GM12875 (cell line): ENCODE measurements at regions not wholly inside any gene's neighbourhood (a gene's known extent, or its start where the extent isn't known, plus 50 kb on each side); places are given as distances from the start of the nearest gene placed in this dataset.

Experiments
- H3K4me3 ChIP-seq: one replicate; pipeline ENCODE4 v1.5.1; 2011; ENCODE audit warnings: low read depth, low read length, control low read depth
- TF ChIP-seq, protein P1 (sequence below): IDR thresholded peaks from 2 replicates; pipeline ENCODE4 v1.5.1; 2011; ENCODE audit warnings: low read depth, mild to moderate bottlenecking, control low read depth, inconsistent platforms, low read length, moderate library complexity, borderline replicate concordance; ENCODE audit not compliant: insufficient read depth

DNA sequence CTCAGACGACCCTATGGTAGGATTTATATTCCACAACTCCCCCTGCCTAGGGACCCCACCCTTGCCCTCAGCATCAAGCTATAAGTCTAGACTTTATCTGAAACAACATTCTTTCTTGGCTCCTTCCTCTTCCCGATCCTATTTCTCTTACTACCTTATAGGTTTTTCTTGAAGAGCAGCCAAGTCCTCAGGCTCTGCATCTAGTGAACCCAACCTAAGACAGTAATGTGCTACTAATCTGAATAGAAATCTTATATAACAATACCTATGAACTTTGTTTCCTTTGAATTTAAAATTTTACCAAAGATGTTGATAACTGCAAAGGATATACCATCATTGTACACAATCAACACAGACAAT, 96.7 kb upstream of the BMP4 start:
- H3K4me3 ChIP-seq: no peak overlapping the region
- TF ChIP-seq, protein P1, sequence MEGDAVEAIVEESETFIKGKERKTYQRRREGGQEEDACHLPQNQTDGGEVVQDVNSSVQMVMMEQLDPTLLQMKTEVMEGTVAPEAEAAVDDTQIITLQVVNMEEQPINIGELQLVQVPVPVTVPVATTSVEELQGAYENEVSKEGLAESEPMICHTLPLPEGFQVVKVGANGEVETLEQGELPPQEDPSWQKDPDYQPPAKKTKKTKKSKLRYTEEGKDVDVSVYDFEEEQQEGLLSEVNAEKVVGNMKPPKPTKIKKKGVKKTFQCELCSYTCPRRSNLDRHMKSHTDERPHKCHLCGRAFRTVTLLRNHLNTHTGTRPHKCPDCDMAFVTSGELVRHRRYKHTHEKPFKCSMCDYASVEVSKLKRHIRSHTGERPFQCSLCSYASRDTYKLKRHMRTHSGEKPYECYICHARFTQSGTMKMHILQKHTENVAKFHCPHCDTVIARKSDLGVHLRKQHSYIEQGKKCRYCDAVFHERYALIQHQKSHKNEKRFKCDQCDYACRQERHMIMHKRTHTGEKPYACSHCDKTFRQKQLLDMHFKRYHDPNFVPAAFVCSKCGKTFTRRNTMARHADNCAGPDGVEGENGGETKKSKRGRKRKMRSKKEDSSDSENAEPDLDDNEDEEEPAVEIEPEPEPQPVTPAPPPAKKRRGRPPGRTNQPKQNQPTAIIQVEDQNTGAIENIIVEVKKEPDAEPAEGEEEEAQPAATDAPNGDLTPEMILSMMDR: no peak

DNA sequence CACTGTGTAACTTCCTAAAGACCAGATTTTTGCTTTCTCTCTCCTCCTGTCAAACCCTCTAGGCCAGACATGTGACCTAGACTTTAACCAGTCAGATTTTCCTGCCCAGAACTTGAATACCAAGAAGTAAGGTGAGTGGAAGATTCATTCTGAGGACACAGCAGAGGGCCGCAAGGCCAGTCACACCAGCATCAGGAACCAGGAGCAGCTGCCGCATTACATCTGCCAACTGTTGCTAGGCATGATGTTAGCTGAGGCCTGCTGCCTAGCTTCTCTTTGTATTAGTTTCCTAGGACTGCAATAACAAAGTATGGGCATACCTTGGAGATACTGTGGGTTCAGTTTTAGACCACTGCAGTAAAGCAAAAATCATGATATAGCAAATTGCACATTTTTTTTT, 101.9 kb upstream of the BMP4 start:
- TF ChIP-seq, protein P1: no peak
- H3K4me3 ChIP-seq: no peak overlapping the region

DNA sequence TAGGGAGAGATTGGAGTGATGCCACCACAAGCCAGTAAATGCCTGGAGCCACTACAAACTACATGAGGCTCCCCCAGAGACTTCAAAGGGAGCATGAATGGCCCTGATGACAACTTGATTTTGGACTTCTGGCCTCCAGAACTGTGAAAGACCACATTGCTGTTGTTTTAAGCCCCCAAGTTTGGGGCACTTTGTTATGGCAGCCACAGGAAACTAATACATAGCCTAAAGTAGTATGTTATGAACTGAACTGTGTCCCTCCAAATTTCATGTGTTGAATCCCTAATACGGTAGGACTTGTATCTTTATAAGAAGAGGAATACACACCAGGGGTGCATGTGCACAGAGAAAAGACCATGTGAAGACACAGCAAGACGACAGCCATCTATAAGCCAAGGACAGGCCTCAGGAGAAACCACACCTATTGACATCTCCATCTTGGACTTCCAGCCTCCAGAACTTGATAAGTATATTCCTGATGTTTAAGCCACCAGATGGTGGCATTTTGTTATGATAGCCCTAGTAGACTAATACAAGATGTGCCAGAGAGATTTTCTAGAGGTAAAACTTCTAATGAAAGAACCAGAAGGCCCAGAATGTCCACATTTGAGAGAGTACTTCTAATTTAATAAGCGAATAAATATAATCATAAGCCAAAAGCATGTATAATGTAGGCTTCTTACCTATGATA, 127.1 kb upstream of the BMP4 start:
- TF ChIP-seq, protein P1: no peak
- no peak overlapping the region for H3K4me3 ChIP-seq

DNA sequence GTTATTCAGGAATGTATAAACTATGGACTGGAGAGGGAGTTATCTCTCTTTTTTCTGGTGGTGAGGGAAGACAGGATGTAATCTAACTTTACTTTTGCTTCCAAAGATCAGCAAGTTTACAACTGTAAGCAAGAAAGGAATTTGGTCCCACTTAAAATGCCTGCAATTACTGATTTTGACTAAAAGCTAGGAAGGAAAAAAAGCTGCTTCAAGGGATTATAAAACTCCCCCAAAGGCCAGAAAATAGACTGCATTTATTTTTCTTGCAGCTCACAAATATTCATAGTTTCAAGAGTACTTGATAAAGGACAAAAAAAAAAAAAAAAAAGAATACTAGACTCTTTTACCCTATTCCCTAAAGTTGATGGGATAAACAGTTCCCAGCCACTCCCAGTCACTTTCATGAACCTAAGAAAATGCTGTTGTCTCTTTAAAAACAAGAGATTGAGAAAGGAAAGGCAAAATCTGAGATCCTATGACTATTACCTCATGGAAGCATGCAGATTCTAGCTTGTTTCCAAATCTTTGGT, 128.7 kb upstream of the BMP4 start:
- H3K4me3 ChIP-seq: no peak overlapping the region
- TF ChIP-seq, protein P1: no peak

DNA sequence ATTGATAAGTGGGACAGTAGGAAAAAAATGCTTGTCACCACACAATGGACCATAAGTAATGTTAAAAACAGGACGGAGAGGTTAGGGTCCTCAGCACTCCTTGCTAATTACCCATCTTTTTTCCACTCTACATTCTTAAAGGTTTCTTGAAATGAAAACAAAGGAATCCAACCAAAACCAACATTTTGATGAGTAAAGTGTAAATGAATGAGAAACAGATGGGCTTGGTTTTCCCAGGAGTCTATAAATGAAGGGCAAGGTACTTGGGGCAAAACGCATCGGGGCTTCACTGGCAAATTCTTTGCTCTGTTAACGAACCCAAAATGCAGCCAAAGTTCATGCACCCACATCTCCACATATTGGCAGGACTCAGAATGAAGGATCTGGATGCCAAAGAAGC, 129.2 kb upstream of the BMP4 start:
- H3K4me3 ChIP-seq: no peak overlapping the region
- TF ChIP-seq, protein P1: no peak

DNA sequence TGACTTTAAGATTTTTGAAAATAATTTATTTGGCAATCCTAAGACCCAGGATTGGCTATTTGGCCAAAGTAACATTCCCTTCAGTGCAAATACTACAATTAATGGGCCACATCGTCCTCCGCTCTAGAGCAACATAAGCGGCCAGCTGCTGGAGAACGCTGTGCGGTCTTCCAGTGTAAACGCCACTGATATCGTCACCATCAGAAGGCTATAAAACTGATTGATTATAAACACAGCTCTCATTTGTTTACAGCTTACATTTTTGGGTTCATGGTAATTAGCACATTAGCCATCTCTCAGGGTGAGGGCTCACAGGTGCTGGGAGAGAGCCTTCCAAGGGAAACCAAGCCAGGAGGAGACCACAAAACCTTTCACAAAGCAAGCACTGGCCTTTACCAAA, 130.1 kb upstream of the BMP4 start:
- no peak overlapping the region for H3K4me3 ChIP-seq
- TF ChIP-seq, protein P1: no peak

DNA sequence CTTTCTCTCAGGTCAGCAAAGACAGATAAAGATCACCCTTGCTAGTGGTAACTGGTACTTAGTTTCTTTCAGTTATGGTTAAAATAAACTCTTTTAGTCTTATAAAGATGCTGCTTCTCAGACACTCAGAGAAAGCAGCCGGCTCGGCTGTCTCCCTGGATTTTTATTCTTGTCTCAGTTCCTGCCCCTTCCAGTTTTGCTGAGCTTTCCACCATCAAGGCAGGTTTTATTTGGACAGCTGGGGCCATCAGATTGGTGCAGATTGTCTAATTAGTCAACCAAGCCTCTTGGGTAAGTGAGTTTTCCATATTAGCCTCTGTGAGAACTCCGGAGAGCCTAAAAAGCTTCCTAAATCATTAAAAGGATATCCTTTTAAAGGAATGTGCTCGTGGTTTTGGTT, 130.8 kb upstream of the BMP4 start:
- TF ChIP-seq, protein P1: no peak
- no peak overlapping the region for H3K4me3 ChIP-seq
